GM03348 (cell line): ENCODE measurements at regions not wholly inside any gene's neighbourhood (a gene's known extent, or its start where the extent isn't known, plus 50 kb on each side); places are given as distances from the start of the nearest gene placed in this dataset.
"Not testable (repeated sequence)": the region's sequence is repeated elsewhere in the genome, so short reads cannot be mapped to it uniquely, and the experiment has no call there.

Experiments used
- DNase-seq: peaks from one replicate; pipeline ENCODE4 v3.0.0; 2012; ENCODE audit warnings: low spot score

DNA sequence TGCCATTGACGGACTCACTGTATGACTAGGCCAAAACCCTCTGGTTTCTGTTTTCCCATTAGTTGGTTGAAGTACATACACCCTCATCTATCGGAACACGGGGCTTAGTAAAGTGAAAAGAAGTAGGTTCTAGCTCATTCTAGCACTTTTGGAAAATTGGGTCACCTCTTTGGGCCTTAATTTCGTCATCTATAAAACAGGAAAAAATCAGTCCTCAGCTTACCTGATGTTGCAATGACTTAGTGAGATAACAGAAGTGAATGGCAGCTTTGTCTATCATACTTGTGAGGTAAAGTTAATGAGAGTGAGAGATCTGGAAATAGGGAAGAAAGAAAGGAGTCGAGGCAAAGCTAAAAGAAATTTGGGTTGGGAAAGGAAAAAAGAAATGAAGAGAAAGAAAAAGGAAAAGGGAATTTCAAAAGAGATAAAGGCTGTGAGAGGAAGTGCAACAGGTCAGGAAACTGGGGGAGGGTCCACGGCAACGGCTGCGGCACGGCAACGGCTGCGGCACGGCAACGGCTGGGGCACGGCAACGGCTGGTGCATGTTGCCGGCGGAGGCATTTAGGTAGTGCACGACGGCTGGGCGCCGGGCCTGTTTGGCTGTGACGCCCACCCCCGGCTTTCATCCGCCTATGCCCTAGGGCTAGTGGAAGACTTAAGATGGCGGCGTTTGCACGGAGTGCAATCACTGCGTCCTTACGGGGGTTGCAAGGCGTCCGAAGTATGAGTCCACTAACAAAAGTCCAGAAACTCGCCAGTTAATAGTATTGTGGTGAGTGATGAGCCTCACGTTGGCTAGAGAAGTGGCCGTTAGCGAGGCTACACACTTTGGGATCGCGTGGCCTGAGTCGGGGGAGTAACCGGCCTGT lies 91.4 kb upstream of the XIST start:
- peak; percentile 89 for DNase-seq

DNA sequence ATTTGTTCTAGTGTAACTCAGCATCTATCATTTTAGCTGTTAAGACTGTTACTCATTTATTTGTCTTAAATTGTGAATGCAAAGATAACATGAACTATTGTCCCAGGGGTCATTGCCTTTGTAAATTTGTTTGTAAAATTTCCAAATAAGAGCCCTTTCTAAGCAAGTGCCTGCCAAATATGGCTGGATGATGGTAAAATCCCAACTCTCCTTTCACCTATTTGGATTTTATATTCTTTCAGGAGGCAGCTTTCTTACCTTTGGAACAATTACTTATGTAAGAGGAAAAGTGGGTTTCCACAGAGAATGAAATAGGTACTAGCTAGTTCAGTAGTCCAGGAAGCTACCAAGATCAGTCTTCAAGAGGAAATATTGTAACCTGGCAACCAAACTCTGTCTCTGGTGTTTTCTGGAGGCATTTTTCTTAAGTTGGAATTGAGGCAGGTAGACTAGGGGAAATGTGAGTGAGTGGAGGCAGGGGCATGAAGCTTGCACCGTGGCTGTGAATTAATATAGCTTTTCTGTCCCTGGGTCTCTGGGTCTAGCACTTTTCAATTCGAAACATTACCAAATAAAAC lies 88.5 kb upstream of the XIST start:
- no peak for DNase-seq

DNA sequence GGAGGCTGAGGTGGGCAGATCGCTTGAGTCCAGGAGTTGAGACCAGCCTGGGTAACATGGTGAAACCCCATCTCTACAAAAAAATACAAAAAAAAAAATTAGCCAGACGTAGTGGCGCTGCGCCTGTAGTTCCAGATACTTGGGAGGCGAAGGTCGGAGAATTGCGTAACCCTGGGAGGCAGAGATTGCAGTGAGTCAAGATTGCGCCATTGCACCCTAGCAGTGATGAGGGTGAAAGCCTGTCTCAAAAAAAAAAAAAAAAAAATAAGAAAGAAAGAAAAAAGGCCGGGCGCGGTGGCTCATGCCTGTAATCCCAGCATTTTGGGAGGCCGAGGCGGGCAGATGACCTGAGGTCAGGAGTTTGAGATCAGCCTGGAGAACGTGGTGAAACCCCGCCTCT lies 85.3 kb upstream of the XIST start:
- not testable (repeated sequence) for DNase-seq

DNA sequence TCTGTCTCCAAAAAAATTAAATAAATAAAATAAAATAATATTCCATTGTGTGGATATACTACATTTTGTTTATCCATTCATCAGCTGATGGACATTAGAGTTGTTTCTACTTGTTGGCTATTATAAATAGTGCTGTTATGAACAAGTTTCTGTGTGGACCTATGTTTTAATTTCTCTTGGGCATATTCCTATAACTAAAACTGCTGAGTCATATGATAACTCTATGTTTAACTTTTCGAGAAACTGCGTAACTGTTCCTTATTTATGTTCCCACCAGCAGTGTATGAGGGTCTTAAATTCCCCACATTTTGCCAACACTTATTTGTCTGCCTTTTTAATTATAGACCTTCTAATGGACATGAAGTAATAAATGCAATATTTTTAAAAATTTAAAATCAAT lies 80.0 kb upstream of the XIST start:
- no peak for DNase-seq

DNA sequence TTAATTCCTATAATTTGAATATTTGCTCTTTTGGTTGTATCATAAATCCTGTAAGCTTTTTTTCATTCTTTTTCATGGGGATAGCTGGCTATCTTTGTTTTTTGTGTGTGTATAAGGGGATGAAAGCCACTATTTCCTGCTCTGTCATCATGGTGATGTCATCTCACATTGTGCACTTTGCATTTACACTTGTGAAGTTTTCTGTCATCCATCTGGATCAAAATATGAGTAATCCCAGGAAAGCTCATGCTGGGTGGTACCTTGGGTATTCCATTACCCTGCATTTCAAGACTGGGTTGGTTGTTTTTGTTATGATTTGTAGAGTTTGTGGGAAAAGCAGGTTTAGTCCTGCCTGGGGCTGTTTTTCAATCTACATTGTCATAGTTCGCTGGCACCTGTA lies 77.8 kb upstream of the XIST start:
- no peak for DNase-seq

DNA sequence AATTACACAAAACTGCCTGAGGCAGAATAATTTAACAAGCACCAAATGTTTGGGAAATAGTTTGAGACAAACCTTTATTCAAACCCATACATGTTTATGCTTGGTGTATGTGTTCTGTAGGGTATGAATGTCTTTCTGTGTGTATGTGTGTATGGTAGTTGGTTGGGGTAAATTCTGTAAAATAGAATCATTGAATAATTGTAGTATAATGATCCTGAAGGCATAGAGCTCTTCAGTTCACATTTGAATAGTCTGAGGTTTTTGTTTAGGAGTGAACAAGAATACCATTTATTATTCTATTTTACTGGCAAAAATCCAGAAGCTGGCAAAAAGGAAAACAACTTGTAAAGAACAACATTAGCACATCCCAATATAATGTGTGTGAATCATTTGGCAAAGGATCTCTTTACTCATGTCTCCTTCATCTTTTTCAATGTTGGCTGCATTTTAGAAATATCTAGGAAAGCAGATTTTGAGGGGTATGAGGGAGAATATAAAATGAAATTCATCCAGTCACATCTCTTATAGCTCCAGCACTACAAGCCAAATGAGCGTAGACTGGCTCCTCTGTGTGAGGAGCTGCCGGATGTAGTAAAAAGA lies 70.4 kb upstream of the XIST start:
- DNase-seq = peak; percentile 23

DNA sequence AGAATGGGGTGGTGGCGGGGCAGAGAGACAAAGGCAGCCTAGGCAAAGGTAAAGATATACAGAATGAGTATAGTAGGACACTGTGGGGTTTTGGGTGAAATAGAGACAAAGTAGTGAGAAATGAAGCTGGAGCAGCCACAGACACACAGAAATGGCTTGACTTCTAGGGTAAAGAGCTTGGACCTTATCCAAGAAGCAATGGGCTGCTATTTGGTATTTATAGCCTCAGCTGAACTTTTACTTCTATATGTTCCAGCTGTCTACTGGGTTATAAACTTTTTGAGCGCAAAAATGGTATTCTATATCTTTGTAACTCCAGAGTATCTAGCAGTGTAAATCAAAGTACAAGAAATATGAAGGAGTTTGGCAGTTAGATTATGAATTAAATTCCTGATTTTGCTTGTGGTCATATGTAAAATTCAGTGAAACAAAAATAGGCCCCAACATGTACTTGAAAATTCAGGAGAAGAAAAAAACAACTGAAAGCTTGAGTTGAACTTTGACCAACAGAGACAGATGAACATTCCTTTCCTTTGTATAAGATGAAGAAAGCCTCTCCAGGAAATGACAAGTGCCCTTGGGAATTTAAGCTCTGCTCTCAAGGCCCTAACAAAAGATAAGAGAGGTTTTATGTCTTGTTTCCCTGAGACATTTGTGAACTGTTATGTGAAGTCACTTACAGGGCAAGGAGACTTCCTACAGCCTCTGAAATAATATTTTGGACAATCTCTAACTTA lies 64.6 kb upstream of the XIST start:
- peak; percentile 68 for DNase-seq

DNA sequence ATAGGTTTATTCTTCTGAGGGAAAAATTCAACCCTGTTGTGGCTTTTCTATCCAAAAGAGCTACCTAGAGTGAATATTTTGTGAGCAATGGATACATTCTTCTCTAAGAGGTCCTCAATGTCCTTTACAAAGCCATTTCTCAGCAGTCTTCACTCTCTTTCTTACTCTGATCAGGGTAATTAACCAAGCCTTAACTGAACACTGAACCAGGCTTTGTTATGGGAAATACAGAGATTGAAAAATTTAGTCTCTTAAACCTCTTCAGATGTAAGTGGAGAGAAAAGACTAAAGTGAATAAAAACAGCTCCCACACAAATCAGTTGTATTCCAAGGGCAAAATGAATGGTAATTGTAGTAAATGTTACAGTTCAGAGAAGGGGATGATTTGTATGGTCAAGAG lies 64.0 kb upstream of the XIST start:
- DNase-seq = no peak

DNA sequence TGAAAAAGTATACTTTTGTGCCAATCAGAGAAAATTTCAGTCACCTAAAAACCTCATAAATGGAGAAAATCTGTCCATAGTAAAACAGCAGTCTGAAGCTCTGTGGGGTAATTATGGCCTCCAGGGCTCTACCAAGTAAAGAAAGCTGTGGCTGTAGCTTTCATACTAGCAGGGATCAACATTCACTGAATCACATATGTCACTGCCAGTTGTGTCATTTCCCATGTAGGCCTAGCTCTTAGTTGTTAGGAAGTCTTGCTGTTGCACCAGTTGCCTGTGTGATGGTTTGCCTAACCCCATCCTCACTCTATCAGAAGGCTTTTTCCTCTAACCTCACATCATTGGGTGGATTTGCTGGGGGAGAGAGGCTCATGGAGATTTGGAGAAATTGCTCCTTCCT lies 62.3 kb upstream of the XIST start:
- not testable (repeated sequence) for DNase-seq

DNA sequence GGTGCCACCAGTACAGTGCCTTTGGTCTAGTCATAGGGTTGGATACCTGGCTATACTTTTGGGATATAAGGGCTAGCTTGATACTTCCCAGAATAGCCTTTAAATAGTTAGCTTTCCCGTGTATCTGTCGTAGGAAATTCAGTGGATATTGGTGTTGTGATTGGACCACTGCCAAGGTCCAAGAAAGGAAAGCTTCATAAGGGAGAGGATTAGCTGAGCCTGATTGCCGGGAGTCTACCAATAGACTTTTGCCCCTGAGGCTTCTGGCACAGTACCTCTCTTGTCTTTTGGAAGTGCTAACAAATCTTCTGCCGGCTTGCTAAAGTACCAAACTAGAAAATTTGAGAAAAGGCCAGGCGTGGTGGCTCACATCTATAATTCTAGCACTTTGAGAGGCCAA lies 61.1 kb upstream of the XIST start:
- no peak for DNase-seq

DNA sequence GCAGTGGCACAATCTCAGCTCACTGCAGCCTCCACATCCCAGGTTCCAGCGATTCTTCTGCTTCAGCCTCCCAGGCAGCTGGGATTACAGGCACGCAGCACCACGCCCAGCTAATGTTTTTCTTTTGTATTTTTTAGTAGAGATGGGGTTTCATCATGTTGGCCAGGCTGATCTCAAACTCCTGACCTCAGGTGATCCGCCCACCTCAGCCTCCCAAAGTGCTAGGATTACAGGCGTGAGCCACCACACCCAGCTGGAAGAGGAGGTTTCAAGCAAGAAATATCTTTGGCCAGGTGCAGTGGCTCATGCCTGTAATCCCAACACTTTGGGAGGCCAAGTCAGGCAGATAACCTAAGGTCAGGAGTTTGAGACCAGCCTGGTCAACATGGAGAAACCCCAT lies 59.4 kb upstream of the XIST start:
- DNase-seq = not testable (repeated sequence)

DNA sequence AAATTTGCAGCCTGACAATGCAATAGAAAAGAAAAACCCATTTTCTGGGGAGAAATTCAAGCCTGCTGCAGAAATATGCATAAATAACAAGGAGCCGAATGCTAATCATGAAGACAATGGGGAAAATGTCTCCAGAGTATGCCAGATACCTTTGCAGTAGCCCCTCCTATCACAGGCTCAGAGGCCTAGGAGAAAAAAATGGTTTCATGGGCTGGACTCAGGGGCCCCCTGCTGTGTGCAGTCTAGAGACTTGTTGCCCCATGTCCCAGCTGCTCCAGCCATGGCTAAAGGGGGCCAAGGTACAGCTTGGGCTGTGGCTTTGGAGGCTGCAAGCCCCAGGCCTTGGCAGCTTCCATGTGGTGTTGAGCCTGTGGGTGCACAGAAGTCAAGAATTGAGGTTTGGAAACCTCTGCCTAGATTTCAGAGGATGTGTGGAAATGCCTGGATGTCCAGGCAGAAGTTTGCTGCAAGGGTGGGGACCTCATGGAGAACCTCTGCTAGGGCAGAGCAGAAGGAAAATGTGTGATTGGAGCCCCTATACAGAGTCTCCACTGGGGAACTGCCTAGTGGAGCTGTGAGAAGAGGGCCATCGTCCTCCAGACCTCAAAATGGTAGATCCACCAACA lies 53.3 kb upstream of the XIST start:
- not testable (repeated sequence) for DNase-seq

DNA sequence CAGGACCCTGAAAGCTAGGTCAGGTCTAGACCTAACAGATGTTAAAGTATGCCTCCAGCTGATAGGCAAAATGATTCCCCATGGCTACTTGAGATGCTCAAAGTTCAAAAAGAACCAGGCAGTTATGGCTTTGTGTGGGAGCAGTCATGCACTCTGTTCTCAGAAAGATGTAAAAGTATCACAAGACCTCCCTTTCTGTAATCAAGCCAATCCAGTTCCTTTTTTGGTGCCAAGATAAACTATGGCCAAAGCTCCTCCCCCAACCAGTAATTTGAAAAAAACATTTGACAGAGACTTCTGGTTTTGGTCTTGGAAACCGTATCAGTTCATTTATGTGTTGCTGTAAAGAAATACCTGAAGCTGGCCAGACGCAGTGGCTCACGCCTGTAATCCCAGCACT lies 51.4 kb upstream of the XIST start:
- DNase-seq = no peak
